HCT116 (cell line): ENCODE measurements at regions not wholly inside any gene's neighbourhood (a gene's known extent, or its start where the extent isn't known, plus 50 kb on each side); places are given as distances from the start of the nearest gene placed in this dataset.
"Not testable (repeated sequence)": the region's sequence is repeated elsewhere in the genome, so short reads cannot be mapped to it uniquely, and the experiment has no call there.

Experiments
- CTCF ChIP-seq, 3 experiments: fragments of 200-600 bp in 1 of 3; sonication (generic) in 1 of 3; IDR thresholded peaks in 2 of 3; conservative IDR thresholded peaks in 1 of 3; 2 replicates each; pipeline ENCODE4 v1.5.1; 2012 to 2017; ENCODE audit warnings: low read depth in 2 of 3, low read length in 2 of 3, antibody characterized with exemption in 1 of 3, borderline replicate concordance in 1 of 3, control low read depth in 1 of 3, mild to moderate bottlenecking in 1 of 3, mixed read lengths in 1 of 3, mixed run types in 1 of 3, moderate library complexity in 1 of 3; ENCODE audit not compliant: insufficient read depth in 1 of 3
- EZH2phosphoT487 ChIP-seq: fragments of 200-600 bp; IDR thresholded peaks from 2 replicates; pipeline ENCODE4 v1.6.1; 2018; ENCODE audit warnings: antibody characterized with exemption, borderline replicate concordance
- POLR2A ChIP-seq: IDR thresholded peaks from 2 replicates; pipeline ENCODE4 v1.7.0; 2011; ENCODE audit warnings: borderline replicate concordance; ENCODE audit not compliant: insufficient read depth, insufficient read length; ENCODE audit errors: extremely low read depth
- SRF ChIP-seq: IDR thresholded peaks from 2 replicates; pipeline ENCODE4 v1.6.1; 2012; ENCODE audit warnings: low read depth
- TCF7L2 ChIP-seq: IDR thresholded peaks from 2 replicates; pipeline ENCODE4 v1.7.0; 2011; ENCODE audit warnings: borderline replicate concordance, inconsistent platforms; ENCODE audit not compliant: insufficient read depth, insufficient read length; ENCODE audit errors: extremely low read depth
- YY1 ChIP-seq: IDR thresholded peaks from 2 replicates; pipeline ENCODE4 v1.6.1; 2011; ENCODE audit warnings: low read length, low read depth, moderate library complexity, mild to moderate bottlenecking; ENCODE audit not compliant: insufficient replicate concordance; ENCODE audit errors: extremely low read depth

GRCh38 chr2:137913648-137914047 lies 50.6 kb upstream of the HNMT start:
- TF ChIP-seq EZH2phosphoT487; CTCF (IDR thresholded peaks at IDR 0.05 in 2 of 3, conservative IDR thresholded peaks at IDR 0.05 in 1 of 3; ENCODE audit: borderline replicate concordance in 1 of 3, insufficient read depth in 1 of 3, low read depth in 2 of 3, low read length in 2 of 3); SRF; YY1; TCF7L2; POLR2A: not testable (repeated sequence)
